ENCODE measurements at regions not wholly inside any gene's neighbourhood (a gene's known extent, or its start where the extent isn't known, plus 50 kb on each side); places are given as distances from the start of the nearest gene placed in this dataset.

DNA sequence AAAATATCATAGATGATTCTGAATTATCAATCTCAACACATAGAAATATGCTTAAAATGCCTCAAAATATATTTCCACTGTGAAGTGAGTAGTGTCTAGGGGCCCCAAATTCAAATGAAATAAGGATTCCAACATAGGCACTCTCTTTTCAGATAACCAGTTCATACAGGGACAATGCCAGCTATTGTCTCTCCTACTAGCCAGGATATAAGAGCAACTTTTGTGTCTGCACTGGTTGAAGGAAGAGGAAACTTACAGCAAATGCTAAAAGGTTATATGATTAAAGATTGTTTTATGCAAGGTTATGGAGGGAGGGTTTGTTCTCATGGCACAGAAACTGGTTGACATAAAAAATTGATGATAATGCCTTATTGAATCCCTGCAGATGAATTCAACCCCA, 579.4 kb upstream of the ALCAM start:
- Histone ChIP-seq H3K23me2 (ENCODE audit: low read depth, low read length) (no peaks in the 10 kb centered on the region), H3K79me2 (ENCODE audit: control insufficient read depth in 1 of 2, insufficient read depth in 2 of 2, low read length in 2 of 2) (no peaks in the 10 kb centered on the region), H3K14ac (ENCODE audit: insufficient read length) (no peak overlapping the region), H3K79me1 (ENCODE audit: low read depth, low read length) (no peaks in the 10 kb centered on the region), H3K9ac (replicated peaks in 1 of 4; ENCODE audit: extremely low read depth in 1 of 4, low read depth in 3 of 4, low read length in 3 of 4) (no peak overlapping the region), H3K18ac (ENCODE audit: extremely low read depth, low read length) (no peak overlapping the region), H3K9me3 (ENCODE audit: insufficient read depth in 2 of 2, low read depth in 1 of 2, low read length in 1 of 2) (no peaks in the 10 kb centered on the region), H3K27ac (ENCODE audit: low read depth, low read length) (no peak overlapping the region), H3K4me2 (ENCODE audit: insufficient read depth in 1 of 2, low read depth in 2 of 2, low read length in 2 of 2) (no peak overlapping the region), H2BK120ac (replicated peaks; ENCODE audit: low read depth, low read length) (no peak overlapping the region), H3K36me3 (ENCODE audit: control insufficient read depth in 2 of 4, insufficient read depth in 4 of 4, low read length in 3 of 4) (no peaks in the 10 kb centered on the region), H4K20me1 (replicated peaks in 1 of 2; ENCODE audit: control insufficient read depth in 1 of 2, insufficient read depth in 2 of 2, low read length in 2 of 2) (no peaks in the 10 kb centered on the region), H2BK15ac (ENCODE audit: low read length) (no peak overlapping the region), H3K4ac (replicated peaks; ENCODE audit: insufficient read length, low read depth, low read length) (no peak overlapping the region), H4K91ac (replicated peaks; ENCODE audit: insufficient read length, low read length) (no peak overlapping the region), H2BK20ac (ENCODE audit: low read length) (no peak overlapping the region), H2AFZ (ENCODE audit: low read length) (no peak overlapping the region), H4K8ac (ENCODE audit: extremely low read depth, insufficient read depth, low read length) (no peak overlapping the region), H3K4me1 (replicated peaks in 1 of 4; ENCODE audit: control insufficient read depth in 3 of 4, insufficient read depth in 4 of 4, low read length in 3 of 4) (no peaks in the 10 kb centered on the region), H2BK5ac (ENCODE audit: low read depth, low read length) (no peak overlapping the region), H4K5ac (ENCODE audit: insufficient read length, low read depth, low read length) (no peak overlapping the region), H3K56ac (replicated peaks; ENCODE audit: insufficient read length, low read depth, low read length) (no peak overlapping the region), H3K23ac (ENCODE audit: insufficient read length) (no peak overlapping the region), H2BK12ac (ENCODE audit: low read depth, low read length) (no peak overlapping the region), H3K27me3 (replicated peaks in 1 of 4; ENCODE audit: control insufficient read depth in 3 of 4, extremely low read depth in 1 of 4, insufficient read depth in 3 of 4, low read length in 3 of 4) (no peaks in the 10 kb centered on the region), H3K4me3 (ENCODE audit: extremely low read depth in 1 of 4, insufficient read depth in 2 of 4, low read depth in 3 of 4, low read length in 4 of 4) (no peak overlapping the region), H2AK5ac (ENCODE audit: low read depth, low read length) (no peak overlapping the region)
- DNase-seq (ENCODE audit: low read depth in 1 of 2, low spot score in 2 of 2) (no peak), FAIRE-seq (no peak)
- POLR2A ChIA-PET (ENCODE audit: partially characterized antibody) = no interaction called here
- TF ChIP-seq POLR2A (IDR thresholded peaks at IDR 0.05; ENCODE audit: control extremely low read depth in 1 of 2, low read depth in 2 of 2, low read length in 2 of 2) (no peak), ZNF274 (IDR thresholded peaks at IDR 0.05; ENCODE audit: borderline replicate concordance, extremely low read depth, low read length) (no peak), YY1 (IDR thresholded peaks at IDR 0.05; ENCODE audit: low read depth, low read length) (no peak)
- CTCF ChIA-PET (ENCODE audit: partially characterized antibody) = interaction anchor here (0.6 kb wide), 1 partner anchor 9 kb away, joined by 3 read pairs; no protein-coding TSS in a partner anchor
